ENCODE measurements at regions not wholly inside any gene's neighbourhood (a gene's known extent, or its start where the extent isn't known, plus 50 kb on each side); places are given as distances from the start of the nearest gene placed in this dataset.

DNA sequence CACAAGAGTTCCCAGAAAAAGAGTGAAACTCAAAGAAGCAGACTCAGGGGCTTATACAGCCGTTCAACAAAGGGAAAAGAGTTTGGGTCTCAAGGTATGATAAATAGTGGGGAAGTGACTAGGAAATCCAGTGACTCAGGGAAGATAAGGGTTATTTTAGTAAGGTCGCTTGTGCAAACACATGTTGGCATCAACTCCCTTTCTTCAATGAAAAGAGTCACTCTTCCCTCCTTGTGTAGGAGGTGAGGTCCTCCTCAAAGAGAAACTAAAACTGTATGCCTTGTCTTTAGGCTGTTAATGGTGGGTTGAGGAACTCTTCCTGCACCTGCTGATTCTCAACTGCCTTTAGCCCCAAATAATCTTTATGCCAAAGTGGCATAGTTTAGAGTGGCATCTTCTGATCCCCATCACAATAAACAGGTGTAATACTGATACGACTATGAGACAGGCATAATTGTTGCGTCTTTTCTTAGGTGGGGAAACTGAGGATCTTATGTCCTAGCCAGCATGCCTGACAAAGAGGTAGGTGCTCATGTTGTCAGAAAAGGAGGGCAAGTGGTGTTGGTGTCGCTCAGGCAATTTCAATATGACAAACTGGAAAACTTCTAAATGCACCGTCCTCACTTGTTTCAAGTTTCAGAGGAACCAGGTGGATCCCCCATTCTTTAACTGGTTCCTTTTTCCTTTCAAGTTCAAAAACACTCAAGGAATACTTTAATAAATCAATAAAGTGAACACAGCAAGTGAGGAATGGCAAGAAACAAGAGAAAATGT, 294.1 kb upstream of the RUNX1 start:
- CTCF ChIA-PET, result no interaction called here
- no peak overlapping the region for H3K27ac Mint-ChIP-seq
- no peak for ATAC-seq (replicated peaks in 1 of 4)

DNA sequence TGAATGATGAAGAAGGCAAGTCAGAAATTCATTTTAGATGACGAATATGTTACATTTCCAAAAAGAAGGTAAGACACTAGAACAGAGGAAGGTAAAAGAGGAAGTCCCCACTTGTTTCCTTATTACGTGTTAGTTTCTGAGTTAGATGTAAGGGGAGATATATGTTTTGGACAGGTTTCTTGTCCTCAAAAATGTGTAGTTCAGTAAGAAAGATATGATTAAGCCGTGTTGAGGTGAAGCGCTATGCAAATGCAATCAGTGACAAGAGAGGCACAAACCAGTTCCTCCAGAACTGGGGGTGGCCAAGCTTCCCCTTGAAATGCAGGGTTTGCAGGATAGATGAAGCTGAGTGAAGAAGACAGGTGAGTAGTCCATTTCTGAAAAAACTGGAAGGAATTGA, 293.3 kb upstream of the RUNX1 start:
- H3K27me3 ChIP-seq (replicated peaks in 1 of 2; ENCODE audit: control insufficient read depth in 2 of 2, extremely low read depth in 1 of 2, insufficient read depth in 2 of 2, low read length in 1 of 2), result peaks cover 0 to 6% of the 10 kb centered on the region in 2 experiments
- H3K9me3 ChIP-seq, result peaks cover 2% of the 10 kb centered on the region
- H3K4me3 ChIP-seq (ENCODE audit: control insufficient read depth in 1 of 2, extremely low read depth in 1 of 2, low read length in 1 of 2), result no peak overlapping the region
- ChIA-PET CTCF (no interaction called here), POLR2A (no interaction called here)
- no peaks in the 10 kb centered on the region for H3K9me3 Mint-ChIP-seq
- H3K4me3 Mint-ChIP-seq, result peak overlapping the region; percentile 25 to 54 (median 43)
- H3K4me1 ChIP-seq (ENCODE audit: control insufficient read depth in 1 of 2, extremely low read depth in 1 of 2, insufficient read depth in 2 of 2, low read length in 2 of 2), result no peaks in the 10 kb centered on the region
- no peaks in the 10 kb centered on the region for H3K36me3 ChIP-seq (ENCODE audit: control insufficient read depth in 2 of 2, extremely low read depth in 1 of 2, insufficient read depth in 1 of 2, low read length in 1 of 2)
- peaks cover 3 to 8% of the 10 kb centered on the region in 2 donors for H3K27me3 Mint-ChIP-seq
- H3K27ac Mint-ChIP-seq, result no peak overlapping the region
- no peak overlapping the region for H3K27ac ChIP-seq (ENCODE audit: low read length)
- WGBS (ENCODE audit: insufficient coverage), result 4% methylated on average over 3 of the region's 4 CpGs
- H3K4me1 Mint-ChIP-seq, result peaks cover 7 to 15% (median 14%) of the 10 kb centered on the region in 3 donors
- no peaks in the 10 kb centered on the region for H3K36me3 Mint-ChIP-seq
- no peak for DNase-seq
- no peak for ATAC-seq (replicated peaks in 1 of 4)

More for the DNA sequence above, 294.1 kb upstream of the RUNX1 start:
- POLR2A ChIA-PET, result no interaction called here
- Mint-ChIP-seq H3K4me3 (peak overlapping the region; percentile 43 to 54 (median 46)), H3K36me3 (no peaks in the 10 kb centered on the region), H3K4me1 (peaks cover 7 to 15% (median 14%) of the 10 kb centered on the region in 3 donors), H3K9me3 (no peaks in the 10 kb centered on the region), H3K27me3 (peaks cover 0 to 7% of the 10 kb centered on the region in 2 donors)
- Histone ChIP-seq H3K27me3 (replicated peaks in 1 of 2; ENCODE audit: control insufficient read depth in 2 of 2, extremely low read depth in 1 of 2, insufficient read depth in 2 of 2, low read length in 1 of 2) (peaks cover 0 to 6% of the 10 kb centered on the region in 2 experiments), H3K36me3 (ENCODE audit: control insufficient read depth in 2 of 2, extremely low read depth in 1 of 2, insufficient read depth in 1 of 2, low read length in 1 of 2) (no peaks in the 10 kb centered on the region), H3K4me3 (ENCODE audit: control insufficient read depth in 1 of 2, extremely low read depth in 1 of 2, low read length in 1 of 2) (peak overlapping the region in 1 of 2 donors; percentile 29), H3K9me3 (peaks cover 2% of the 10 kb centered on the region), H3K4me1 (ENCODE audit: control insufficient read depth in 1 of 2, extremely low read depth in 1 of 2, insufficient read depth in 2 of 2, low read length in 2 of 2) (no peaks in the 10 kb centered on the region), H3K27ac (ENCODE audit: low read length) (no peak overlapping the region)
- WGBS (ENCODE audit: insufficient coverage), result 17% methylated on average over 1 of the region's 6 CpGs
- peak in 1 of 35 experiments; percentile 6 for DNase-seq

DNA sequence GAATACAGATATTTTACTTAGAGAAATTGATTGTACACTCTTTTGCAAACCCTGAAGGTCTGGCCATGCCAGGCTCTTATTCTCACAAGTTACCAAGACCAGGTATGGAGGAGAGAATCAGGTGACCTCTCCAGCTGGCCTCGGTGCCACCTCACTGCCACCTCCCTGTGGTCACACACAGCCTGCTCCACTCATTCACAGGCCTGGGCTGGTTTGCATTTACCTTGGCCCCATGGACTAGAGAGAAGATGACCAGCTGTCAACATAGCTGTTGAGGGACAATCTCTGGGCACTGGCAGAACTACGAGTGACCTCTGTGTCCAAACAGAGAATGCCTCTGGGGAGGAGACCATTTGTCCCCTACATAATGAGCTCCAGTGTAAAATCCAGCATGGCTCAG, 291.2 kb upstream of the RUNX1 start:
- no peaks in the 10 kb centered on the region for H3K36me3 Mint-ChIP-seq
- peak in 3 of 35 experiments; percentile 2 to 25 (median 7) for DNase-seq
- no peaks in the 10 kb centered on the region for H3K4me1 ChIP-seq (ENCODE audit: control insufficient read depth in 1 of 2, extremely low read depth in 1 of 2, insufficient read depth in 2 of 2, low read length in 2 of 2)

DNA sequence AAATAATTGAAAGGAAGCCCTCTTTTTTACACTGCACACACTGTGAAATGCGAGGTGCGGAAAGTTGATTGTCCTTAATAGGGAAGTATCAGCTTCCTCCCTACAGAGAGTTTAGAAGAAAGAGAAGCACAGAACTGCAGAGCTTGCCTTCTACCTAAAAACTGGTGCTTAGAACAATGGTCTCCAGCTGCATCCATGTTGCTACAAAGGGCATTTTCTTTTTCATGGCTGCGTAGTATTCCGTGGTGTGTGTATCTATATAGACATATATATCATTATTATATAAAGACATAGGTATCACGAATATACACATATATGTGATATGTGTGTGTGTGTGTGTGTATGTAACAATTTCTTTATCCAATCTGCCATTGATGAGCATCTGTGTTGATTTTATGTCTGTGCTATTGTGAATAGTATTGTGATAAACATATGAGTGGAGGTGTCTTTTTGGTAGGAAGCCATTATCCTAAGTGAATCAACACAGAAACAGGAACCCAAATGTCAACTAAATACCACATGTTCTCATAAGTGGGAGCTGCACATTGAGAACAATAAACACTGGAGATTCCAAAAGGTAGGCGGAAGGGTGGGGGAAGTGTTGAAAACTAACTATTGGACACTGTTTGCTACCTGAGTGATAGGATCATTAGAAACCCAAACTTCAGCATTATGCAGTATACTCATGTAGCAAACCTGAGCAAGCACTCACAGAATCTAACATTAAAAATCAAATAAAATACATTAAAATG, 290.0 kb upstream of the RUNX1 start:
- H3K27ac ChIP-seq (ENCODE audit: low read length), result no peak overlapping the region
- no CpG with 5 or more reads among the region's 6 CpGs for WGBS (ENCODE audit: insufficient coverage)
- POLR2A ChIA-PET, result no interaction called here
- CTCF ChIA-PET, result no interaction called here
- peaks cover 2% of the 10 kb centered on the region for H3K9me3 ChIP-seq
- DNase-seq (no peak), ATAC-seq (replicated peaks in 1 of 4) (no peak)
- no peak overlapping the region for H3K4me3 ChIP-seq (ENCODE audit: control insufficient read depth in 1 of 2, extremely low read depth in 1 of 2, low read length in 1 of 2)
- Mint-ChIP-seq H3K27ac (no peak overlapping the region), H3K4me1 (peaks cover 7 to 15% (median 14%) of the 10 kb centered on the region in 3 donors), H3K36me3 (no peaks in the 10 kb centered on the region), H3K4me3 (no peak overlapping the region), H3K27me3 (peaks cover 3 to 10% of the 10 kb centered on the region in 2 donors), H3K9me3 (no peaks in the 10 kb centered on the region)
- H3K4me1 ChIP-seq (ENCODE audit: control insufficient read depth in 1 of 2, extremely low read depth in 1 of 2, insufficient read depth in 2 of 2, low read length in 2 of 2), result no peaks in the 10 kb centered on the region
- H3K36me3 ChIP-seq (ENCODE audit: control insufficient read depth in 2 of 2, extremely low read depth in 1 of 2, insufficient read depth in 1 of 2, low read length in 1 of 2), result no peaks in the 10 kb centered on the region
- H3K27me3 ChIP-seq (replicated peaks in 1 of 2; ENCODE audit: control insufficient read depth in 2 of 2, extremely low read depth in 1 of 2, insufficient read depth in 2 of 2, low read length in 1 of 2), result peaks cover 0 to 4% of the 10 kb centered on the region in 2 experiments

More for the DNA sequence above, 291.2 kb upstream of the RUNX1 start:
- ChIA-PET POLR2A (no interaction called here), CTCF (no interaction called here)
- Histone ChIP-seq H3K27ac (ENCODE audit: low read length) (no peak overlapping the region), H3K9me3 (peaks cover 2% of the 10 kb centered on the region), H3K4me3 (ENCODE audit: control insufficient read depth in 1 of 2, extremely low read depth in 1 of 2, low read length in 1 of 2) (no peak overlapping the region), H3K36me3 (ENCODE audit: control insufficient read depth in 2 of 2, extremely low read depth in 1 of 2, insufficient read depth in 1 of 2, low read length in 1 of 2) (no peaks in the 10 kb centered on the region), H3K27me3 (replicated peaks in 1 of 2; ENCODE audit: control insufficient read depth in 2 of 2, extremely low read depth in 1 of 2, insufficient read depth in 2 of 2, low read length in 1 of 2) (peaks cover 0 to 6% of the 10 kb centered on the region in 2 experiments)
- Mint-ChIP-seq H3K9me3 (no peaks in the 10 kb centered on the region), H3K27me3 (peaks cover 3 to 6% of the 10 kb centered on the region in 2 donors), H3K27ac (no peak overlapping the region), H3K4me1 (peaks cover 7 to 15% (median 14%) of the 10 kb centered on the region in 3 donors), H3K4me3 (no peak overlapping the region)
- ATAC-seq (replicated peaks in 1 of 4), result peak in 1 of 4 experiments; percentile 26
- WGBS (ENCODE audit: insufficient coverage), result no CpG with 5 or more reads among the region's 2 CpGs

DNA sequence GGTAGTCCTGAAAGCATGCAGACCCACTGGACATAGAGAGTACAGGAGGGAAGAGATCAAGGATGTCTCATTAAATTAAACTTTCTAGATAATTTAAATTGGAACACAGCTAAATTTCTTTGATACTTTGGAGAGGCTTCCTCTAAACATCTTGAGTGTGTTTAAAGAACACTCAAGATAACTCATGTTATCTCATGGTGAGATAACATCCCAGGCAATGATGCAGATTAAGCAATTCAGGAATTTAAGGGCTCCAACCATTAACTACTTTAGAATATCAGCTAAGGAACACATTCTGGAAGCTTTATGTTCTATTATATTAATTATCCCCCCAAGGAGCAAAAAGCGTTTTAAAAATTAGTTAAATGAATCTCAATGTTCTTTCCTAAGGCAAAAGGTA, 289.2 kb upstream of the RUNX1 start:
- peaks cover 0 to 4% of the 10 kb centered on the region in 2 experiments for H3K27me3 ChIP-seq (replicated peaks in 1 of 2; ENCODE audit: control insufficient read depth in 2 of 2, extremely low read depth in 1 of 2, insufficient read depth in 2 of 2, low read length in 1 of 2)
- H3K4me3 Mint-ChIP-seq, result no peak overlapping the region
- H3K27me3 Mint-ChIP-seq, result peaks cover 3 to 10% of the 10 kb centered on the region in 2 donors
- no peaks in the 10 kb centered on the region for H3K4me1 ChIP-seq (ENCODE audit: control insufficient read depth in 1 of 2, extremely low read depth in 1 of 2, insufficient read depth in 2 of 2, low read length in 2 of 2)
- H3K4me1 Mint-ChIP-seq, result peaks cover 7 to 12% (median 11%) of the 10 kb centered on the region in 3 donors
- peaks cover 2% of the 10 kb centered on the region for H3K9me3 ChIP-seq
- H3K4me3 ChIP-seq (ENCODE audit: control insufficient read depth in 1 of 2, extremely low read depth in 1 of 2, low read length in 1 of 2), result no peak overlapping the region
- H3K27ac ChIP-seq (ENCODE audit: low read length), result no peak overlapping the region
- no CpG with 5 or more reads among the region's 1 CpG for WGBS (ENCODE audit: insufficient coverage)
- no peaks in the 10 kb centered on the region for H3K9me3 Mint-ChIP-seq
- no peaks in the 10 kb centered on the region for H3K36me3 Mint-ChIP-seq
- ChIA-PET POLR2A (no interaction called here), CTCF (no interaction called here)
- ATAC-seq (replicated peaks in 1 of 4), result no peak
- no peaks in the 10 kb centered on the region for H3K36me3 ChIP-seq (ENCODE audit: control insufficient read depth in 2 of 2, extremely low read depth in 1 of 2, insufficient read depth in 1 of 2, low read length in 1 of 2)
- H3K27ac Mint-ChIP-seq, result no peak overlapping the region
- no peak for DNase-seq

DNA sequence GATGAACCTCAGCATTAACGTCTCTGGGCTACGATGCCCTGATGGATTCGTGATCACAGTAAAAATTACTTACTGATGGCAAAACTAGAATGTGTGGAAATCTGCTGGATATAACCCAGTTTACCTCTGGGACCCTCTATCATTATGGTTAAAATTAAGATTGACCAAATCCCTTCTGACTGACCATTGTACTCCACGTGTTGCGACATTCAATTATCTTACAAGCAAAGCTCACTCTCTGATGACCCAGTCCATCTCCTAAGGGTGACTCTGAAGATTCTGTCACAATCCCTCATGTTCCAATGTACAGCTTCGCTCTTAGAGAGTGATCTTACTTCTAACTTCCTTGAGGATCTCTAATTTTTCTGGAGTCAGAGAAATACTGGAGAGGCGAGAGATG, 288.5 kb upstream of the RUNX1 start:
- DNase-seq (no peak), ATAC-seq (replicated peaks in 1 of 4) (no peak)
- no peak overlapping the region for H3K4me3 ChIP-seq (ENCODE audit: control insufficient read depth in 1 of 2, extremely low read depth in 1 of 2, low read length in 1 of 2)
- peaks cover 0 to 4% of the 10 kb centered on the region in 2 experiments for H3K27me3 ChIP-seq (replicated peaks in 1 of 2; ENCODE audit: control insufficient read depth in 2 of 2, extremely low read depth in 1 of 2, insufficient read depth in 2 of 2, low read length in 1 of 2)
- H3K4me1 ChIP-seq (ENCODE audit: control insufficient read depth in 1 of 2, extremely low read depth in 1 of 2, insufficient read depth in 2 of 2, low read length in 2 of 2), result no peaks in the 10 kb centered on the region
- ChIA-PET POLR2A (no interaction called here), CTCF (no interaction called here)
- H3K27me3 Mint-ChIP-seq, result peaks cover 3 to 10% of the 10 kb centered on the region in 2 donors
- no peak overlapping the region for H3K27ac ChIP-seq (ENCODE audit: low read length)
- H3K36me3 ChIP-seq (ENCODE audit: control insufficient read depth in 2 of 2, extremely low read depth in 1 of 2, insufficient read depth in 1 of 2, low read length in 1 of 2), result no peaks in the 10 kb centered on the region
- no peaks in the 10 kb centered on the region for H3K36me3 Mint-ChIP-seq
- H3K27ac Mint-ChIP-seq, result no peak overlapping the region
- H3K9me3 Mint-ChIP-seq, result no peaks in the 10 kb centered on the region
- peaks cover 5% of the 10 kb centered on the region in 3 donors for H3K4me1 Mint-ChIP-seq
- no peak overlapping the region for H3K4me3 Mint-ChIP-seq
- H3K9me3 ChIP-seq, result peaks cover 2% of the 10 kb centered on the region
- WGBS (ENCODE audit: insufficient coverage), result 92% methylated on average over 2 of the region's 7 CpGs
